Gastrocnemius medialis (tissue), 4 donors: ENCODE measurements at regions not wholly inside any gene's neighbourhood (a gene's known extent, or its start where the extent isn't known, plus 50 kb on each side); places are given as distances from the start of the nearest gene placed in this dataset.

Source experiments
- ATAC-seq, 2 donors: fragments of 150-250 bp; one replicate each; pipeline ENCODE4 v1.9.1; 2016
- DNase-seq, 2 donors: peaks; one replicate each; pipeline ENCODE4 v3.0.0-alpha.2; 2019
- H3K27ac ChIP-seq, 4 donors: fragments of 200-600 bp; sonication (generic); 1 replicate in 1 of 4; 2 replicates in 3 of 4; pipeline ENCODE4 v1.5.1; 2016 to 2018; ENCODE audit warnings: mild to moderate bottlenecking in 2 of 4, moderate library complexity in 1 of 4
- H3K27me3 ChIP-seq, 3 donors: fragments of 200-600 bp; sonication (generic) in 2 of 3; 1 replicate in 1 of 3; 2 replicates in 2 of 3; pipeline versions ENCODE4 v1.5.1 to v1.6.0; 2016 to 2019; ENCODE audit warnings: mild to moderate bottlenecking in 1 of 3, moderate library complexity in 1 of 3
- H3K36me3 ChIP-seq, 2 donors: fragments of 200-600 bp; sonication (generic) in 1 of 2; one replicate each; pipeline ENCODE4 v1.5.1; 2017 to 2018
- H3K4me1 ChIP-seq, 2 donors: fragments of 200-600 bp; sonication (generic) in 1 of 2; one replicate each; pipeline ENCODE4 v1.5.1; 2016 to 2017; ENCODE audit warnings: mild to moderate bottlenecking in 2 of 2
- H3K4me3 ChIP-seq, 4 donors: fragments of 200-600 bp; sonication (generic) in 3 of 4; 1 replicate in 1 of 4; 2 replicates in 3 of 4; pipeline ENCODE4 v1.5.1; 2016 to 2019; ENCODE audit warnings: mild to moderate bottlenecking in 2 of 4
- H3K9me3 ChIP-seq, 3 donors: fragments of 200-600 bp; sonication (generic) in 2 of 3; 1 replicate in 1 of 3; 2 replicates in 2 of 3; pipeline ENCODE4 v1.5.1; 2016 to 2019
- POLR2A ChIP-seq, 2 donors: fragments of 450-650 bp; IDR thresholded peaks; one replicate each; pipeline ENCODE4 v1.6.1; 2017; ENCODE audit warnings: antibody characterized with exemption in 2 of 2, mild to moderate bottlenecking in 2 of 2, moderate library complexity in 2 of 2
- in situ Hi-C, 4 donors: fragments of 200-750 bp; cut with MboI; loops; one replicate each; pipeline versions ENCODE4 v1.15.0 to v1.8.0; 2017; ENCODE audit warnings: low sequenced_read_pairs in 4 of 4
- intact Hi-C: fragments of 100-400 bp; cut with DNase I; formaldehyde crosslinking; loops from one replicate; pipeline ENCODE4 v1.15.1; 2023; ENCODE audit warnings: low total_unique reads
- TF ChIP-seq, protein P1 (sequence below), 5 experiments: fragments of 450-650 bp in 3 of 5; fragments of 200-600 bp in 2 of 5; sonication (generic) in 2 of 5; IDR thresholded peaks in 4 of 5; conservative IDR thresholded peaks in 1 of 5; 1 replicate in 4 of 5; 2 replicates in 1 of 5; pipeline ENCODE4 v1.5.1; 2016 to 2019; ENCODE audit warnings: antibody characterized with exemption in 5 of 5, mild to moderate bottlenecking in 3 of 5, moderate library complexity in 3 of 5

DNA sequence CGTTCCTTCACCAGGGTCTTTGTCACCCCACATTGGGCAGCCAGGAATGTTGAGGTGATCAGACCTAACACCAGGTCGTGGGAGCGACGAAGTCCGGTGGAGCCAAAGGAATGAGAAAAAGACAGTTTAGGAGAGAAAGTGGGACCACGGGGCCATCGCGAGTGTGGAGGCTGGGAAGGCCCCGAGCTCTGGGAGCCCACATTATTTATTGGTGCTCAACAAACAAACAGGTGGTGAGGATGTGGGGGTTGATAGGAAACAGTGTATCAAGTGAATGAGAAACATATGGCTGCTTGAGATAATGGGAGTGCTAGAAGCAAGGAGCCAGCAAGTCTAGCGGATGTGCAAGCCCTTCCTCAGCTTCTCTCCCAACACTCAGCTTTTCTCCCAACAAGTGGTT, 287.1 kb upstream of the SGK1 start:
- no peaks in the 10 kb centered on the region for H3K27me3 ChIP-seq
- TF ChIP-seq POLR2A (IDR thresholded peaks at IDR 0.05), result no peak
- TF ChIP-seq, protein P1, sequence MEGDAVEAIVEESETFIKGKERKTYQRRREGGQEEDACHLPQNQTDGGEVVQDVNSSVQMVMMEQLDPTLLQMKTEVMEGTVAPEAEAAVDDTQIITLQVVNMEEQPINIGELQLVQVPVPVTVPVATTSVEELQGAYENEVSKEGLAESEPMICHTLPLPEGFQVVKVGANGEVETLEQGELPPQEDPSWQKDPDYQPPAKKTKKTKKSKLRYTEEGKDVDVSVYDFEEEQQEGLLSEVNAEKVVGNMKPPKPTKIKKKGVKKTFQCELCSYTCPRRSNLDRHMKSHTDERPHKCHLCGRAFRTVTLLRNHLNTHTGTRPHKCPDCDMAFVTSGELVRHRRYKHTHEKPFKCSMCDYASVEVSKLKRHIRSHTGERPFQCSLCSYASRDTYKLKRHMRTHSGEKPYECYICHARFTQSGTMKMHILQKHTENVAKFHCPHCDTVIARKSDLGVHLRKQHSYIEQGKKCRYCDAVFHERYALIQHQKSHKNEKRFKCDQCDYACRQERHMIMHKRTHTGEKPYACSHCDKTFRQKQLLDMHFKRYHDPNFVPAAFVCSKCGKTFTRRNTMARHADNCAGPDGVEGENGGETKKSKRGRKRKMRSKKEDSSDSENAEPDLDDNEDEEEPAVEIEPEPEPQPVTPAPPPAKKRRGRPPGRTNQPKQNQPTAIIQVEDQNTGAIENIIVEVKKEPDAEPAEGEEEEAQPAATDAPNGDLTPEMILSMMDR (IDR thresholded peaks at IDR 0.05 in 4 of 5, conservative IDR thresholded peaks at IDR 0.05 in 1 of 5), result no peak
- H3K4me1 ChIP-seq, result no peaks in the 10 kb centered on the region
- H3K36me3 ChIP-seq, result no peaks in the 10 kb centered on the region
- no peaks in the 10 kb centered on the region for H3K9me3 ChIP-seq
- no peak overlapping the region for H3K27ac ChIP-seq
- no peak for ATAC-seq
- no peak overlapping the region for H3K4me3 ChIP-seq
- DNase-seq, result no peak
- intact Hi-C loops, result no loop called here
- in situ Hi-C loops, result no loop called here

- H3K4me3 ChIP-seq, result no peak overlapping the region
- no peaks in the 10 kb centered on the region for H3K27me3 ChIP-seq
- H3K9me3 ChIP-seq, result no peaks in the 10 kb centered on the region
- intact Hi-C loops (no loop called here), in situ Hi-C loops (no loop called here)
- no peak overlapping the region for H3K27ac ChIP-seq
- TF ChIP-seq, protein P1 (IDR thresholded peaks at IDR 0.05 in 4 of 5, conservative IDR thresholded peaks at IDR 0.05 in 1 of 5), result no peak
- no peak for TF ChIP-seq POLR2A (IDR thresholded peaks at IDR 0.05)
- ATAC-seq (no peak), DNase-seq (no peak)
- H3K36me3 ChIP-seq, result no peaks in the 10 kb centered on the region
- peaks cover 0 to 2% of the 10 kb centered on the region in 2 donors for H3K4me1 ChIP-seq
Observed at GRCh38 chr6:134604014-134604676, 286.2 kb upstream of the SGK1 start.

- TF ChIP-seq, protein P1 (IDR thresholded peaks at IDR 0.05 in 4 of 5, conservative IDR thresholded peaks at IDR 0.05 in 1 of 5), result no peak
- no peak for TF ChIP-seq POLR2A (IDR thresholded peaks at IDR 0.05)
- intact Hi-C loops, result no loop called here
- Histone ChIP-seq H3K36me3 (no peaks in the 10 kb centered on the region), H3K4me1 (peaks cover 0 to 5% of the 10 kb centered on the region in 2 donors), H3K27ac (no peak overlapping the region), H3K9me3 (no peaks in the 10 kb centered on the region), H3K27me3 (no peaks in the 10 kb centered on the region), H3K4me3 (no peak overlapping the region)
- ATAC-seq, result no peak
- in situ Hi-C loops, result no loop called here
- DNase-seq, result no peak
Observed at GRCh38 chr6:134603561-134603960, 285.6 kb upstream of the SGK1 start.

- Histone ChIP-seq H3K4me3 (no peak overlapping the region), H3K27ac (no peak overlapping the region), H3K4me1 (peaks cover 0 to 5% of the 10 kb centered on the region in 2 donors), H3K27me3 (no peaks in the 10 kb centered on the region), H3K36me3 (no peaks in the 10 kb centered on the region), H3K9me3 (no peaks in the 10 kb centered on the region)
- TF ChIP-seq, protein P1 (IDR thresholded peaks at IDR 0.05 in 4 of 5, conservative IDR thresholded peaks at IDR 0.05 in 1 of 5), result no peak
- TF ChIP-seq POLR2A (IDR thresholded peaks at IDR 0.05), result no peak
- ATAC-seq (no peak), DNase-seq (no peak)
- in situ Hi-C loops (no loop called here), intact Hi-C loops (no loop called here)
Observed at GRCh38 chr6:134602123-134602522, 284.2 kb upstream of the SGK1 start.

DNA sequence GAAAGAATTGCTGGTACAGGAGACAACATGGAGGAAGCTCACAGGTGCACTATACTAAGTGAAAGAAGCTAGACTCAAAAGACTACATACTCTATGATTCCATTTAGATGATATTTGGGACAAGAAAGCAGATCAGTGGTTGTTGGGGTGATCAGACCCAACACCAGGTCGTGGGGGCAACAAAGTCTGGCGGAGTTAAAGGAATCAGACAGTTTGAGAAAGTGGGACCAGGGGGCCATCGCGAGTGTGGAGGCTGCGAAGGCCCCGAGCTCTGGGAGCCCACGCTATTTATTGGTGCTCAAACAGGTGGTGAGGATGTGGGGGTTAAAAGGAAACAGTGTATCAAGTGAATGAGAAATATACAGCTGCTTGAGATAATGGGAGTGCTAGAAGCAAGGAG, 282.8 kb upstream of the SGK1 start:
- H3K27ac ChIP-seq, result no peak overlapping the region
- no peaks in the 10 kb centered on the region for H3K27me3 ChIP-seq
- TF ChIP-seq, protein P1 (IDR thresholded peaks at IDR 0.05 in 4 of 5, conservative IDR thresholded peaks at IDR 0.05 in 1 of 5), result no peak
- no peak for TF ChIP-seq POLR2A (IDR thresholded peaks at IDR 0.05)
- peaks cover 0 to 5% of the 10 kb centered on the region in 2 donors for H3K4me1 ChIP-seq
- no peaks in the 10 kb centered on the region for H3K9me3 ChIP-seq
- in situ Hi-C loops (no loop called here), intact Hi-C loops (no loop called here)
- no peak overlapping the region for H3K4me3 ChIP-seq
- DNase-seq (no peak), ATAC-seq (no peak)
- H3K36me3 ChIP-seq, result no peaks in the 10 kb centered on the region
